ENCODE measurements at regions not wholly inside any gene's neighbourhood (a gene's known extent, or its start where the extent isn't known, plus 50 kb on each side); places are given as distances from the start of the nearest gene placed in this dataset.

GRCh38 chr12:43113135-43113534, 438.9 kb downstream of the ADAMTS20 start:
- Histone ChIP-seq H3K27me3 (no peaks in the 10 kb centered on the region), H2AFZ (replicated peaks) (no peak overlapping the region), H3K36me3 (no peaks in the 10 kb centered on the region), H3K4me3 (no peak overlapping the region), H3F3A (ENCODE audit: low read depth) (no peaks in the 10 kb centered on the region), H3K4me2 (no peak overlapping the region), H3K79me2 (ENCODE audit: low read depth) (no peaks in the 10 kb centered on the region), H3K27ac (no peak overlapping the region), H3K4me1 (no peaks in the 10 kb centered on the region), H4K20me1 (ENCODE audit: low read depth) (no peaks in the 10 kb centered on the region), H3K9me3 (ENCODE audit: low read depth) (no peaks in the 10 kb centered on the region), H3K9ac (no peak overlapping the region)
- Mint-ChIP-seq H3K27ac (no peak overlapping the region), H3K36me3 (no peaks in the 10 kb centered on the region), H3K9me3 (no peaks in the 10 kb centered on the region), H3K4me3 (no peak overlapping the region), H3K4me1 (peaks cover 10% of the 10 kb centered on the region), H3K27me3 (ENCODE audit: insufficient read depth, low read depth) (peaks cover 2% of the 10 kb centered on the region)
- TF ChIP-seq, protein P1, sequence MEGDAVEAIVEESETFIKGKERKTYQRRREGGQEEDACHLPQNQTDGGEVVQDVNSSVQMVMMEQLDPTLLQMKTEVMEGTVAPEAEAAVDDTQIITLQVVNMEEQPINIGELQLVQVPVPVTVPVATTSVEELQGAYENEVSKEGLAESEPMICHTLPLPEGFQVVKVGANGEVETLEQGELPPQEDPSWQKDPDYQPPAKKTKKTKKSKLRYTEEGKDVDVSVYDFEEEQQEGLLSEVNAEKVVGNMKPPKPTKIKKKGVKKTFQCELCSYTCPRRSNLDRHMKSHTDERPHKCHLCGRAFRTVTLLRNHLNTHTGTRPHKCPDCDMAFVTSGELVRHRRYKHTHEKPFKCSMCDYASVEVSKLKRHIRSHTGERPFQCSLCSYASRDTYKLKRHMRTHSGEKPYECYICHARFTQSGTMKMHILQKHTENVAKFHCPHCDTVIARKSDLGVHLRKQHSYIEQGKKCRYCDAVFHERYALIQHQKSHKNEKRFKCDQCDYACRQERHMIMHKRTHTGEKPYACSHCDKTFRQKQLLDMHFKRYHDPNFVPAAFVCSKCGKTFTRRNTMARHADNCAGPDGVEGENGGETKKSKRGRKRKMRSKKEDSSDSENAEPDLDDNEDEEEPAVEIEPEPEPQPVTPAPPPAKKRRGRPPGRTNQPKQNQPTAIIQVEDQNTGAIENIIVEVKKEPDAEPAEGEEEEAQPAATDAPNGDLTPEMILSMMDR (IDR thresholded peaks at IDR 0.05), result peak; percentile 28
- no peak for TF ChIP-seq EZH2 (IDR thresholded peaks at IDR 0.05)
- no peak for TF ChIP-seq EZH2phosphoT487 (IDR thresholded peaks at IDR 0.05)
- no peak for DNase-seq (ENCODE audit: low spot score)

GRCh38 chr12:43112101-43112920, 439.7 kb downstream of the ADAMTS20 start:
- no peaks in the 10 kb centered on the region for H4K20me1 ChIP-seq (ENCODE audit: low read depth)
- H3F3A ChIP-seq (ENCODE audit: low read depth), result no peaks in the 10 kb centered on the region
- H3K27me3 Mint-ChIP-seq (ENCODE audit: insufficient read depth, low read depth), result peaks cover 2% of the 10 kb centered on the region
- H3K4me3 Mint-ChIP-seq, result no peak overlapping the region
- no peaks in the 10 kb centered on the region for H3K9me3 ChIP-seq (ENCODE audit: low read depth)
- H3K36me3 Mint-ChIP-seq, result no peaks in the 10 kb centered on the region
- H3K4me1 ChIP-seq, result no peaks in the 10 kb centered on the region
- TF ChIP-seq EZH2phosphoT487 (IDR thresholded peaks at IDR 0.05), result no peak
- TF ChIP-seq EZH2 (IDR thresholded peaks at IDR 0.05), result no peak
- TF ChIP-seq, protein P1 (IDR thresholded peaks at IDR 0.05), result no peak
- peaks cover 10% of the 10 kb centered on the region for H3K4me1 Mint-ChIP-seq
- no peak overlapping the region for H3K4me3 ChIP-seq
- H3K36me3 ChIP-seq, result no peaks in the 10 kb centered on the region
- H3K79me2 ChIP-seq (ENCODE audit: low read depth), result no peaks in the 10 kb centered on the region
- no peak overlapping the region for H3K27ac Mint-ChIP-seq
- H2AFZ ChIP-seq (replicated peaks), result no peak overlapping the region
- H3K4me2 ChIP-seq, result no peak overlapping the region
- H3K27me3 ChIP-seq, result no peaks in the 10 kb centered on the region
- H3K9ac ChIP-seq, result no peak overlapping the region
- no peak for DNase-seq (ENCODE audit: low spot score)
- H3K27ac ChIP-seq, result no peak overlapping the region
- no peaks in the 10 kb centered on the region for H3K9me3 Mint-ChIP-seq

GRCh38 chr12:43111608-43112007, 440.4 kb downstream of the ADAMTS20 start:
- Mint-ChIP-seq H3K36me3 (no peaks in the 10 kb centered on the region), H3K4me1 (peaks cover 11% of the 10 kb centered on the region), H3K4me3 (no peak overlapping the region), H3K9me3 (no peaks in the 10 kb centered on the region), H3K27me3 (ENCODE audit: insufficient read depth, low read depth) (peaks cover 2% of the 10 kb centered on the region), H3K27ac (no peak overlapping the region)
- H3K27me3 ChIP-seq, result no peaks in the 10 kb centered on the region
- H3K27ac ChIP-seq, result no peak overlapping the region
- H3K9me3 ChIP-seq (ENCODE audit: low read depth), result no peaks in the 10 kb centered on the region
- no peak overlapping the region for H3K9ac ChIP-seq
- DNase-seq (ENCODE audit: low spot score), result no peak
- H3K4me2 ChIP-seq, result no peak overlapping the region
- H3K36me3 ChIP-seq, result no peaks in the 10 kb centered on the region
- H3K79me2 ChIP-seq (ENCODE audit: low read depth), result no peaks in the 10 kb centered on the region
- H3K4me1 ChIP-seq, result peaks cover 2% of the 10 kb centered on the region
- H2AFZ ChIP-seq (replicated peaks), result peak overlapping the region; percentile 3
- H4K20me1 ChIP-seq (ENCODE audit: low read depth), result no peaks in the 10 kb centered on the region
- H3K4me3 ChIP-seq, result no peak overlapping the region
- no peaks in the 10 kb centered on the region for H3F3A ChIP-seq (ENCODE audit: low read depth)
- TF ChIP-seq EZH2phosphoT487 (IDR thresholded peaks at IDR 0.05) (no peak), EZH2 (IDR thresholded peaks at IDR 0.05) (no peak)
- TF ChIP-seq, protein P1 (IDR thresholded peaks at IDR 0.05), result no peak
